ENCODE measurements at regions not wholly inside any gene's neighbourhood (a gene's known extent, or its start where the extent isn't known, plus 50 kb on each side); places are given as distances from the start of the nearest gene placed in this dataset.
"Not testable (repeated sequence)": the region's sequence is repeated elsewhere in the genome, so short reads cannot be mapped to it uniquely, and the experiment has no call there.

DNA sequence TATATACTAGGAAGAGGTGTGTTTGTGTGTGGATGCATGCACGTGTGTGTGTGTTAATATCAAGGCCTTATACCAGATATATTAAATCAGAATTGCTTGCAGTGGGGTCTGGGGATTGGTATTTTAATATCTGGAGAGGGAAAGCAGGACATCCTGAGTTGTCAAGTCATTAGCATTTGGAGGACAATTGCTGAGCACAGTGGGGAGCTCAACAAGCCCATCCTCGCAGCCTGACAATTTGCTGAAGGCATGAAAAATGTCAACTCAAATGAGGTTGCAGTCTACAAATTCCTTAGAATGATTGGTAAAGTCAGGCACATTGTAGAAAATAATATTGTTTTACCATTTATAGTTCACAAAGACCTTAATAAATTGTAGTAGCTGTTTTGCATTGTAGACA is 627.4 kb downstream of the LRRC70 start:
- TF ChIP-seq, protein P1, sequence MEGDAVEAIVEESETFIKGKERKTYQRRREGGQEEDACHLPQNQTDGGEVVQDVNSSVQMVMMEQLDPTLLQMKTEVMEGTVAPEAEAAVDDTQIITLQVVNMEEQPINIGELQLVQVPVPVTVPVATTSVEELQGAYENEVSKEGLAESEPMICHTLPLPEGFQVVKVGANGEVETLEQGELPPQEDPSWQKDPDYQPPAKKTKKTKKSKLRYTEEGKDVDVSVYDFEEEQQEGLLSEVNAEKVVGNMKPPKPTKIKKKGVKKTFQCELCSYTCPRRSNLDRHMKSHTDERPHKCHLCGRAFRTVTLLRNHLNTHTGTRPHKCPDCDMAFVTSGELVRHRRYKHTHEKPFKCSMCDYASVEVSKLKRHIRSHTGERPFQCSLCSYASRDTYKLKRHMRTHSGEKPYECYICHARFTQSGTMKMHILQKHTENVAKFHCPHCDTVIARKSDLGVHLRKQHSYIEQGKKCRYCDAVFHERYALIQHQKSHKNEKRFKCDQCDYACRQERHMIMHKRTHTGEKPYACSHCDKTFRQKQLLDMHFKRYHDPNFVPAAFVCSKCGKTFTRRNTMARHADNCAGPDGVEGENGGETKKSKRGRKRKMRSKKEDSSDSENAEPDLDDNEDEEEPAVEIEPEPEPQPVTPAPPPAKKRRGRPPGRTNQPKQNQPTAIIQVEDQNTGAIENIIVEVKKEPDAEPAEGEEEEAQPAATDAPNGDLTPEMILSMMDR (IDR thresholded peaks at IDR 0.05) = no peak
- TF ChIP-seq POLR2A (IDR thresholded peaks at IDR 0.05) = no peak
- no peak overlapping the region for H3K27ac ChIP-seq
- no peak overlapping the region for H3K4me3 ChIP-seq
- ATAC-seq = no peak
- no peaks in the 10 kb centered on the region for H3K4me1 ChIP-seq
- DNase-seq = no peak
- no peaks in the 10 kb centered on the region for H3K36me3 ChIP-seq (replicated peaks in 1 of 2; ENCODE audit: insufficient read depth in 1 of 2, low read depth in 2 of 2)
- intact Hi-C loops (cut with DNase I) = no loop called here
- no peaks in the 10 kb centered on the region for H3K9me3 ChIP-seq
- 43 to 55% methylated on average over 2 of the region's 2 CpGs for WGBS, 2 donors
- H3K27me3 ChIP-seq = no peaks in the 10 kb centered on the region

DNA sequence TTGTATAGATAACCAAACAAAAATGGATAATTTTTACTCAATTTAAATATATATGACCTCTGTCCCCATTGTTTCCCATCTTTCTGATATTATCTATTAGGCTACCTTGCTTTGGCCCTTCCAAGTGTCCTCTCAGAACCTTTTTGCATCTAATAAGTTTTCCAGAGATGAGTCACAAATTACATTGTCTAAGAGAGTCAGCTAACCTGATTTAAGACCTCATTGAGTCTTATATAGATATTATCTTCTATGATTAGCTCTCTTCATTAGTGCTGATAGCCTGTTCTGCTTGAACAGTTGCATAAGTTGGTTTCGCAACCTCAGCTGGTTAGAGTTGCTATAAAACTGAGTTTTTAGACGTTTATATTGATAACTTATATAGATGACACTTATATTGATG is 623.1 kb downstream of the LRRC70 start:
- no peaks in the 10 kb centered on the region for H3K36me3 ChIP-seq (replicated peaks in 1 of 2; ENCODE audit: insufficient read depth in 1 of 2, low read depth in 2 of 2)
- no peak for TF ChIP-seq POLR2A (IDR thresholded peaks at IDR 0.05)
- TF ChIP-seq, protein P1 (IDR thresholded peaks at IDR 0.05) = no peak
- ATAC-seq (no peak), DNase-seq (no peak)
- no peaks in the 10 kb centered on the region for H3K9me3 ChIP-seq
- no peak overlapping the region for H3K27ac ChIP-seq
- no peaks in the 10 kb centered on the region for H3K4me1 ChIP-seq
- no peaks in the 10 kb centered on the region for H3K27me3 ChIP-seq
- no peak overlapping the region for H3K4me3 ChIP-seq
- WGBS, 2 donors = 58 to 60% methylated on average over 2 of the region's 2 CpGs
- intact Hi-C loops (cut with DNase I) = no loop called here

- Histone ChIP-seq H3K27ac (no peak overlapping the region), H3K4me1 (no peaks in the 10 kb centered on the region), H3K4me3 (no peak overlapping the region), H3K27me3 (no peaks in the 10 kb centered on the region), H3K9me3 (no peaks in the 10 kb centered on the region), H3K36me3 (replicated peaks in 1 of 2; ENCODE audit: insufficient read depth in 1 of 2, low read depth in 2 of 2) (no peaks in the 10 kb centered on the region)
- ATAC-seq = no peak
- intact Hi-C loops (cut with DNase I) = no loop called here
- no peak for DNase-seq
- TF ChIP-seq, protein P1 (IDR thresholded peaks at IDR 0.05) = no peak
- no peak for TF ChIP-seq POLR2A (IDR thresholded peaks at IDR 0.05)
- WGBS, 2 donors = 25 to 55% methylated on average over 1 to 3 of the region's 3 CpGs
These were observed 615.5 kb downstream of the LRRC70 start for GRCh38 chr5:63194126-63194525.

GRCh38 chr5:63180190-63180589 is 601.6 kb downstream of the LRRC70 start:
- DNase-seq; H3K4me1 ChIP-seq; H3K27ac ChIP-seq; H3K9me3 ChIP-seq; intact Hi-C loops (cut with DNase I); H3K27me3 ChIP-seq; ATAC-seq; H3K4me3 ChIP-seq; H3K36me3 ChIP-seq (replicated peaks in 1 of 2; ENCODE audit: insufficient read depth in 1 of 2, low read depth in 2 of 2): not testable (repeated sequence)
- WGBS, 2 donors = 88 to 100% methylated on average over 1 of the region's 1 CpG

DNA sequence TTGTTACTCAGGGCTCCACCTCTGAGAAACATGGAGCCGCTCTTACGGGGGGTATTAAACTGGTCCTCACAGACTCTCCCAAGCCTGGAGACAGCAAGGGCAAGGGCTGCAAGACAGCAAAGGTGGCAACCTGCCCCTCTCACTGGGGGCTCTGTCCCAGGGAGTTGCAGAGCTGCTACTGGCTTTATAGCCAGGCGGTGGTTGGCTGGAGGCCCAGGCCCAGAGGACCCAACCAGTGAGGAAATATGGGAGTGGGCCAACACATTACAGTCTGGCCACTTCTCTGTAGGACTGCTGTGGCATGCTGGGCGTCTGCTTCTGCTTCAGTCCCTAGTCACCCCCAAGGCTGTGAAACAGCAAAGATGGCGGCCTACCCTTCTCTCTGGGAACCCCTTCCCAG is 597.2 kb downstream of the LRRC70 start:
- Histone ChIP-seq H3K4me1 (no peaks in the 10 kb centered on the region), H3K27ac (no peak overlapping the region), H3K27me3 (no peaks in the 10 kb centered on the region), H3K9me3 (no peaks in the 10 kb centered on the region), H3K4me3 (no peak overlapping the region), H3K36me3 (replicated peaks in 1 of 2; ENCODE audit: insufficient read depth in 1 of 2, low read depth in 2 of 2) (no peaks in the 10 kb centered on the region)
- TF ChIP-seq, protein P1 (IDR thresholded peaks at IDR 0.05) = no peak
- DNase-seq (no peak), ATAC-seq (no peak)
- WGBS, 2 donors = 79 to 85% methylated on average over 4 to 5 of the region's 5 CpGs
- intact Hi-C loops (cut with DNase I) = no loop called here
